Right forelimb (tissue), 1 donor: ENCODE measurements at regions not wholly inside any gene's neighbourhood (a gene's known extent, or its start where the extent isn't known, plus 50 kb on each side); places are given as distances from the start of the nearest gene placed in this dataset.

Experiments used
- DNase-seq: peaks from one replicate; pipeline ENCODE4 v3.0.0-alpha.2; 2018

DNA sequence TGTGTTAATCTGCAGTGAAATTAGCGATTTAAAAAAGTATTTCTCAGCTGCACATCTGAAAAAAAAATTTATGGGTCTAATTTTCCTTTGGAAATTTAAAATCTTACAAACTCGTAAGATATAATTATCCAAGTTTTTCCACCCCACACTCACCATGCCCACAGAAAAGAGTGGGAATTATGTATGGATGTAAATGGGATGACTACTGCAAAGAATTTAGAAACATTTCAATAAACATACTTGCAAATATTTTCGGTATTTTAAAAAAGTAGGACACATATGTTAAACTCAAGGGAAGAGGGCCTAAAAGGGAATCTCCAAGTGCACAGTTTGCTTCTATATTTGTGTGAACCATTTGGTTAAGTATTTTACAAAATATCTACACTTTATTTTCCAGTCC lies 1039.9 kb upstream of the POU3F3 start:
- no peak for DNase-seq

GRCh38 chr2:103815731-103816130 lies 1038.2 kb upstream of the POU3F3 start:
- no peak for DNase-seq

GRCh38 chr2:103817746-103818145 lies 1036.2 kb upstream of the POU3F3 start:
- DNase-seq = no peak

- DNase-seq = no peak
These were observed 1035.7 kb upstream of the POU3F3 start for GRCh38 chr2:103818176-103818575.

DNA sequence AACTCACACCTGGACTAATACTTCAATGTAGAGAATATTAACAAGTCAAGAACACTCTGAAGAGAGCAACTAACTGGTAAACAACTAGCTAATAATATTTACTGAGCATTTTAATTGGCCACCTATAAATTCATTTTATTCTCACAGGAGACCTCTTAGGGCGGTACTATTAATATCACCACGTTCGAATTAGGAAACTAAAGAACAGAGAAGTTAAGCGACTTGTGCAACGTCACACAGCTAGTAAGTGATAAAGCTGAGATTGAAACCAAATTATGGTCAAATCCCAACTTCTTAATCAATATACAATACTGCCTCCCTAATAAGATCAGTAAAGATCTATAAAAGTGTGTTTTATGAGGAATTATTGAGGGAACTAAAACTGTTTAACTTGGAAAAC lies 1034.3 kb upstream of the POU3F3 start:
- DNase-seq = no peak

DNA sequence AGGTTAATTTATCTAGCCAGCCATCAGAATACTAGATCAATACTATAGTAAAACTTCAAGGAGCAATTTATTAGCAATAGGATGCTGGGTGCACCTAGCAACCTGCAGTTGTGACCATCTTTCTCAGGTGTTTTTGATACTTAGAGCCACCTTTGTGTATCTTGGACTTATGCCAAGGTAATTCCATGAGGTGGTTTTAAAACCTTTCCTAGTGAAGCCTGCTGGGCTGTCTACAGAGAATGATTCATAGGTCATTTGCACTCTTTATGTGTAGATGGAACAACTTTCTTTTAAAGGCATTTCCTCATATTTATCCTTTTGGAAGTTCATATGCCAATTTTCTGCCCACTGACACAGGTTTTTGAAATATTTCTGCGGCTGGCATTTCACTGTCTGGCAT lies 1030.1 kb upstream of the POU3F3 start:
- no peak for DNase-seq

DNA sequence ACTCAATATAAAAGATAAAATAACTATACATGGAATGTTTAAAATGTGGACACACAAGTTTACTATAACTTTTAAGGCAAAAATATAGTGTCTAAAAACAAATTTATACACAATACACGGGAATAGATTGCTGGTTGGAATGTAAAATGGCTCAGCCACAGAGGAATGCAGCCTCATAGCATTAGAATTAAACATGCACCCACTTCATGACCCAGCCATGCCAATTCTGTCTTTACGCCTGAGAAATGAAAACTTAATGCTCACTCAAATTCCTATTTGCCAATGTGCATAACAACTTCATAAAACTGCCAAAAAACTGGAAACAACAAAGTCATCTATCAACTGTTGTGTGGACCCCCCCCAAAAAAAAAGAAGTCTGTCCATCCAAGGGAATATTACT lies 1006.6 kb upstream of the POU3F3 start:
- DNase-seq = no peak

- no peak for DNase-seq
These were observed 994.7 kb upstream of the POU3F3 start for GRCh38 chr2:103859238-103859637.

DNA sequence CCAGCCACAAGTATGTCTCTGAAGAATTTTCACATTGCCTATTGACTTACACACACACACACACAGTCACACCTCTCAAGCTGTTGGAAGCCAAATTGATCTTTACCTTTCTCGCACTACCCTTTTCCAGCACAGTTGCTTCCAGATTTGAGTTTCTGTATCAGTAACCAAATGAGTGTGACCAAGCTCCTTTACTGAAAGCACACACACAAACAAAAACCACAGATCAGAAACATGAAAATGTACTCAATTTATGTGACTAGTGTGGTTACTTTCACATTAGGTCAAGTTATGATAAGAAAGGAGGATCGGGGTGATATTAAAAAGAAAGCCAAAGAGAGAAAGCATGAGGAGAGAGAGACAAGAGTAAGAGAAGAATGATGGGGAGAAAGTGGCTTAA lies 993.9 kb upstream of the POU3F3 start:
- no peak for DNase-seq

DNA sequence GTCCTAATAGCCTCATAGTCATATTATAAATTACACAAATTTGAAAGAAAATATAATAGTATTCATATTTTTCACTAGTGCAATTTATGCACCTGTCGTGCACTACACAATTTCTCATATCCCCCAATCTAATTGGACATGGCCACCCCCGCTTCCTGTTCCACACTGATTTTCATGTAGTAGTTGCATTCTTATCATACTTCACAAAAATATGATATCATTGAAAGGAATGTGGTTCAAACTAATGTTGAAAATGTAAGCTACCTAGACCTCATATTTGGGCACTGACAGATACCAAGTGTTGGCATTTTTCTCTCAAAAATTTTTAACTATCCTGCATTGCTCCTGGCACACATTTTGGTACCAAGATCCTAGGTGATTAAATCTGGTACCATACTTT lies 985.5 kb upstream of the POU3F3 start:
- no peak for DNase-seq

DNA sequence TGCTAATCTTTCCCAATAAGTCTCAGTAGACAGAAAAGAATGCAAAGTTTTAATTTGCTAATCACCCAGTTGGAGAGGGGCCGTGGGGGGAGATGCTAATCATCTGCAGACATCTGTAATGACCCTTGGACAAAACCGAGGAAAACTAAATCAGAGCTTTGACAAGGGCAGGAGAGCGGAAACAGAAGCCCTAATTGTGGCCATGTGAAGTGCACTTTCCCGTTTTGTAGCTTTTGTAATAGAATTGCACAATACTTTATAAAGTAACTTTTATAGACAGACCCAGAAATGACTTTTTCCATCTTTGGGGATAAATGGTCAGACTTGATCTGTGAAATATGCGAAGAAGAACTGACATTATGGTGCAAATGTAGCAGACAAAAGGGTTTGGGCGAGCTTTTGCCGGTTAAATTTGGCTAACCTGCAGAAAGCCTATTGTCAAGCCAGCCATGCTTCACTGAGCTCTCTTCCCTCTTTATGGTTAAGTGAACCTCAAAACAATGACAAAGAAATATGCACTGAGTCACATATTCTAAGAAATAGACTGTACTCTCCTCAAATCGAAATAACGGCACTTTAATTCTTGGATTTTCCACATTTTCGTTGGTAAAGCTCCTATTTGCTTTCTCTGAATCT lies 980.1 kb upstream of the POU3F3 start:
- no peak for DNase-seq

DNA sequence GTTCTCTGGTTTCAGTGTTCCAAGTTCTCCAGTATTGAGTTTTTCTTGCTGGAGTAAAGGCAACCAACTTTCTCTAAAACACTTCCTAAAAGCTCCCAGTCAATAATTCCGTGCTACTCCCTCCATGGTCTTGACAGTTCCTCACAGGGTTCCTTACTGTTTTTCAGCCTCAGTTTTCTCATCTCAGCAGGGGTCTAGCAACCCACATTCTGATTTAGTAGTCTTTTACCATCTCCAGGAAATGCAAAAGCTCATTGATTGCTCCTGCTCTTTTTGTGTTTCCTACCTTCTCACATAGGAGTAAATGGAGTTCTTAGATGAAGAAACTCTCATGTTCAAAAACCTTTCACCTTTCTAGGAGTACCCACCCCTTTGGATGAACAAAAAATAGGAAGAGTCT lies 978.8 kb upstream of the POU3F3 start:
- no peak for DNase-seq

GRCh38 chr2:103875531-103875930 lies 978.4 kb upstream of the POU3F3 start:
- DNase-seq = no peak

GRCh38 chr2:103876611-103877010 lies 977.3 kb upstream of the POU3F3 start:
- no peak for DNase-seq

- DNase-seq = no peak
These were observed 974.8 kb upstream of the POU3F3 start for GRCh38 chr2:103879101-103879500.

DNA sequence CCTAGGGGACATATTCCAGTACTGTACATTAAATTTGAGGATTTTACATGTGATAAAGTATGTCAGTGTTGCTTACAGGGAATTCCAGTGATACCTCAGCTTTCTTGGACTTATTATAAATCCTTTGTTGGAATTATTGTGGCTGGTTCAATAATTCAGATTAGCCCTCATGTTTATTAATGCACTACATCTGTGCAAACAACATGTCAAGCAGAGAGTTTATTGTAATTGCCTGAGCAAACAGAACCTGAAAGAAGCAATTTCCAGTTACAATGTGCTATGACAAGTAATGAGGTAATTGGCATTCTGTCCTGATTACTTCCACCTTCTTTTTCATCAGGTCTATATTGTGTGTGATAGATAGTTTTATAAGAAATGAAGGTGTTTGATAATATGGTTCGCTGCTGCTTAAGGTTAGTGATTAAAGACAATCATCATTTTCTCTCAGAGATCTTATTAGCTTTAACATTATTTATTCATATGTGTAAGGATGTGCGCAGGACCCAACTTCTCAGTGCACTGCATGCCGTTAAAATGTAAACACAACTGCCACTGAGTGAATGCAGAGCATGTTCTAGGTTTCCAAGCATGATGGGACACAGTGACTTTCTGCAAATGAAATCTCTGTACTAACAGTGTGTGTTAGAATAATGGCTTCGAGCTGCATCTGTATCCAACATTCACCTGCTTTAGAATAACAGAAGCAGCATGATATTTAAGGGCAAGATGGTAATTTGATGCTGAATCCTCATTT lies 973.7 kb upstream of the POU3F3 start:
- no peak for DNase-seq

- DNase-seq = no peak
These were observed 966.3 kb upstream of the POU3F3 start for GRCh38 chr2:103887625-103888024.

DNA sequence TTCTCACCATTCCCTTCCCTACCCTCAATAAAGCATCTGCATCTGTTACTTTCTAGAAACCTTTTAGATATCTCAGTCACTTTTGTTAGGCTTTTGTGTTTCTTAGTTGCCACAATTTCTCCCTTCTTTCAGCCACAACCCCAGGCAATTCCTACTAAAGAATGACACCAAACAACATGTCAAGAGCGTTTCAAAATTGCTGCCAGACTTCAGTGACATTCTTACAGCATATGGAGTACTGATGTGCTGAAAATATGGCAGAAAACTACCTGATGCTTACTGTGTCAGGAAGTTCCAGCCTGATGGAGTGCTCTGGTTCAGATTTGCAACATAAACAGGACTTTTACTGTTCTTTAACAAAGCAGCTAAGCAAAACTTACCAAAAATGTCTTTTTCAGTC lies 957.7 kb upstream of the POU3F3 start:
- no peak for DNase-seq

GRCh38 chr2:103898561-103898960 lies 955.4 kb upstream of the POU3F3 start:
- no peak for DNase-seq

DNA sequence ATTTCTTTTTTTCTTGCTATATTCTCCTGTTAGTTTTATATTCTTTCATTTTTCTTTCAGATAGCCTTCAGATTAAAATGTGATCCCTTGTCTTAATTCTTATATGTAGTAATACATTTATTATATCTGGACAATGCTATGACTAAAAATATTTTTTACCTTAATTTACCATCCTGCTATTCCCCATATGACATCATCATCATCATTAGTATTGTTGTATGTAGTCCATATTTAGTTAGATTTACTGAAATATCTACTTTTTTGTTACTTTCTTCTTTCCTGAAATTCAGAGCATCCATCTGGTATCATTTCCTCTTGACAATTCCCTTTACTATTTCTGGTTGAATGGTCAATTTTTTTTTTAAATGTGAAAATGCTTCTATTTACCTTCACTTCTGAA lies 951.6 kb upstream of the POU3F3 start:
- no peak for DNase-seq

DNA sequence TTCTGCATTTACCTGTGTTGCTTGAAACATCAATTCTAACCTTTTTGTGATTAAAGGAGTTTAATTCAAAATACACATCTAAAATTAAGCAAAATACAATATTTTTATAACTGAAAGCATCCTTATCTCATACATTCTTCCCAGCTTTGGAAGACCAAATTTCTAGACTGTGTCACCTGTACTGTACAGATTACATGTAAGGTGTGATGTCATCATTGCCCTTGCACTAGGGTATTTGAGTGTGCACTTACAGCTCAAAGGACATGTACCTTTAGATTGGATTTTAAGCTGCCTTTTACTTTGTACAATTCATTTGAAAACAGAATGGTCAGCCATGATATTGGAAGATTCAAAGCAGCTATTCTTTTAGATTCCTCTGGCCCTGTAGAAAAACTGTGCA lies 932.8 kb upstream of the POU3F3 start:
- DNase-seq = no peak

DNA sequence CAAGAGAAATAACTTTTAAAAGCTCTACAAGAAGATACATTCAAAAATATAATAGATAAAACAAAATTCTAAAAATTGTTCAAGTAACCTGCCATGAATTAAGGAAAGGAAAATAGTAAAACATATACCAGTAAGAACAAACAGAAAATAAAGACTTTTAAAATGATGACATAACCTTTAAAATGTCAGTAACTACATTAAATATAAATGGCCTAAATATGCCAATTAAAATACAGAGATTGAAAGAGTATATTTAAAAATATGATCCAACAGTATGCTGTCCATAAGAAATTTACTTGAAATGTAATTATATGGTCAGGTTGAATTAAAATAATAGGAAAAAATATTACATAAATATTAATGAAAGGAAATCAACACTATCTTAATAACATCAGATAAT lies 911.7 kb upstream of the POU3F3 start:
- no peak for DNase-seq

DNA sequence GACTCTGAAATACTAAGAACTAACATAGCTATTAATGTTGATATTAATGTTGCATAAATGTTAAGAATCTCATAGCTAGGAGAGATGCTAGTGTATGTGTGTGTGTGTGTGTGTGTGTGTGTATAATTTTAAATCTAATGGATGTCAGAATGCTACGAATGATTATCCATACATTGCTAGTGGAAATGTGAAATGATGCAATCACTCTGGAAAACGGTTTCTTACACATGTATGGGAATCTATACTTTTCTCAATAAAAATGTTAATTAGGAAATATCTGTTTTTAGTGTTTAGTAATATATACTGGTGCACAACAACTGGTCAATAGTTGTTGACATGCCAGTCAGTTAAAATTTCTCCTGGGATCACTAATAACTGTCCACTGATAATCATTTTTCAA lies 908.8 kb upstream of the POU3F3 start:
- DNase-seq = no peak

DNA sequence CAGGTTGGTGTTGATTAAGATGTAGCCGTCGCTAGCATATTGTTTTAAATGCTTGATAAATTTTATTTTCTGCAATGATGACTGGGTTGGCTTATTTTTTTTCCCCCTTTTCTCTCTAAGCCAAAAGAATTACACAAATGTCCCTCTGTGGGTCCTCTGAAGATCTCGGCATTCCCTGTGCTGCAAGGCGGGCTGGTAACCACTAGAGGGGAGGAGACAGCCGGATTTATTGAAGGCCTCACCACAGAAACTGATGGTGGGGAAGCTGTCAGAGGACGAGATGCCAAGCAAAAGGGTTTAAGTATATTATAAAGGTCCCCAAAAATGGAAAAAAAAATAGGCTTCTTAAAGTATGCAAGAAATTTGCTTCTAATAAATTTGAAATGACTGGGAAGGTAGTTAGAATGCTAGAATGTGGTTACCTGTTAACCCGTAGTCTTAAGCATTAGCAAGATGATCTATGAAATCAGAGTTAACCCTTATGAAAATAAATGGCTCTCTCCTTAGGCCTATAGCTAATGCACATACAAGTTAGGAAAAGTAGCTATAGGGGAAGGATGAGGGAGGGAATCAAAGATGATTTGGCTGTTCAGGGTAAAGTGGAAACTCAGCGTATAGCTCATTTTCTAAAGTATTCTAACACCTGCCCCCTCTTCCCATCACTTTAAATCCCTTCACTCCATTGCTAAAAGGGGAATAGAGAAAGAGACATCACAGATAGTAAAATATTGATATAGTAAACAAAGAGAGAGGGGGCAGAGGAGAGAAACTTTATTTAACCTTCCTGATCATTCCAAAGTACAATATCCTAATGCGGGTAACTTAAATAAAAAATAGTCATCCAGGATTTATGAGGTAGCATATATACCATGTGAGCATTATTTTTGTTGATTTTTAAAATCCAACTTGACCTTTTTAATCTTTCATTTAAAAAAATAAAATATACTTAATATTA lies 894.5 kb upstream of the POU3F3 start:
- DNase-seq = peak; percentile 72
